ENCODE measurements at regions not wholly inside any gene's neighbourhood (a gene's known extent, or its start where the extent isn't known, plus 50 kb on each side); places are given as distances from the start of the nearest gene placed in this dataset.
"Not testable (repeated sequence)": the region's sequence is repeated elsewhere in the genome, so short reads cannot be mapped to it uniquely, and the experiment has no call there.

DNA sequence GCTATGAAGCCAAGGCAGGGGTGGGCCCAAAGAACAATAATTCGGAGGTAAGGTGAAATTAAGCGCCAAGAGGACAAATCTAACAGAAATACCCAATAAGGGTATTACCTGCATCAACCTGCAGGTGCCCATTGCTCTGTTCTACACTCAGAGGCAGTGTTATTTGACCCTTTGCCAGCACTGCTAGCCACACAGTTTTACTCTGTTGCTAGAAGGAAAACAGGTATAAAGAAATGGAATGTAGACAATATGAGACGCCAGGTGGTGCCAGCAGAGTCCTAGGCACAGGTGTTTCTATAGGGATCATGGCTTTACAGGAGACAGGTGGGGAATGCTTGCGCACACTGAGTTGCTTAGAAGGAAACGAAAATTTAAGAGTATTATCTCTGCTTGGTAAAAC is 201.3 kb downstream of the HTR1A start:
- H3K4me3 ChIP-seq (ENCODE audit: low read depth, low read length): no peak overlapping the region
- DNase-seq (ENCODE audit: low read depth, low spot score): no peak
- TF ChIP-seq, protein P1, sequence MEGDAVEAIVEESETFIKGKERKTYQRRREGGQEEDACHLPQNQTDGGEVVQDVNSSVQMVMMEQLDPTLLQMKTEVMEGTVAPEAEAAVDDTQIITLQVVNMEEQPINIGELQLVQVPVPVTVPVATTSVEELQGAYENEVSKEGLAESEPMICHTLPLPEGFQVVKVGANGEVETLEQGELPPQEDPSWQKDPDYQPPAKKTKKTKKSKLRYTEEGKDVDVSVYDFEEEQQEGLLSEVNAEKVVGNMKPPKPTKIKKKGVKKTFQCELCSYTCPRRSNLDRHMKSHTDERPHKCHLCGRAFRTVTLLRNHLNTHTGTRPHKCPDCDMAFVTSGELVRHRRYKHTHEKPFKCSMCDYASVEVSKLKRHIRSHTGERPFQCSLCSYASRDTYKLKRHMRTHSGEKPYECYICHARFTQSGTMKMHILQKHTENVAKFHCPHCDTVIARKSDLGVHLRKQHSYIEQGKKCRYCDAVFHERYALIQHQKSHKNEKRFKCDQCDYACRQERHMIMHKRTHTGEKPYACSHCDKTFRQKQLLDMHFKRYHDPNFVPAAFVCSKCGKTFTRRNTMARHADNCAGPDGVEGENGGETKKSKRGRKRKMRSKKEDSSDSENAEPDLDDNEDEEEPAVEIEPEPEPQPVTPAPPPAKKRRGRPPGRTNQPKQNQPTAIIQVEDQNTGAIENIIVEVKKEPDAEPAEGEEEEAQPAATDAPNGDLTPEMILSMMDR (IDR thresholded peaks at IDR 0.05; ENCODE audit: low read depth, low read length): no peak
- in situ Hi-C loops (cut with HindIII; ENCODE audit: low sequenced_read_pairs): no loop called here

GRCh38 chr5:63743096-63743798 is 219.0 kb downstream of the HTR1A start:
- no peak for DNase-seq (ENCODE audit: low read depth, low spot score)
- in situ Hi-C loops (cut with HindIII; ENCODE audit: low sequenced_read_pairs): no loop called here
- H3K4me3 ChIP-seq (ENCODE audit: low read depth, low read length): no peak overlapping the region
- TF ChIP-seq, protein P1 (IDR thresholded peaks at IDR 0.05; ENCODE audit: low read depth, low read length): no peak

GRCh38 chr5:63732880-63733279 is 229.4 kb downstream of the HTR1A start:
- DNase-seq (ENCODE audit: low read depth, low spot score); in situ Hi-C loops (cut with HindIII; ENCODE audit: low sequenced_read_pairs); H3K4me3 ChIP-seq (ENCODE audit: low read depth, low read length): not testable (repeated sequence)

- in situ Hi-C loops (cut with HindIII; ENCODE audit: low sequenced_read_pairs): no loop called here
- TF ChIP-seq, protein P1 (IDR thresholded peaks at IDR 0.05; ENCODE audit: low read depth, low read length): no peak
- no peak overlapping the region for H3K4me3 ChIP-seq (ENCODE audit: low read depth, low read length)
- no peak for DNase-seq (ENCODE audit: low read depth, low spot score)
Measured at GRCh38 chr5:63727583-63727982, 234.7 kb downstream of the HTR1A start.

DNA sequence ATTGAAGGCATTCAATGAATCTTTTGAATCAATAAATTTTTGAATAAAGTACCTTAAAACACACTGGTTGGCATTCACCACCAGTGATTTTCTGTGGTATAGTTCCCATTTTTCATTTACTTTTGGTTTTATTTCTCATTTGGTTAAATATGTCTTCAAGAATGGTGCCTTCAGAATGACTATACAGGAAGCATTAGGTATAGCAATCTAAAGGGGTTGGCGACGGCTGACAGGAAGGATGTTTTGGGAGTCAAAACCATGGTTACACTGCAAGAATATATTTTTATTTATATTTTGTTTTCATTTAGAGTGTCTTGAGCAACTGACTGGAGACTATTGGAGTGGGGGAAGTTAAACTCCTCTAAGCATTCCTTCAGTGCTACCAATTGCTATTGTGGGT is 235.7 kb downstream of the HTR1A start:
- no peak for DNase-seq (ENCODE audit: low read depth, low spot score)
- in situ Hi-C loops (cut with HindIII; ENCODE audit: low sequenced_read_pairs): no loop called here
- TF ChIP-seq, protein P1 (IDR thresholded peaks at IDR 0.05; ENCODE audit: low read depth, low read length): no peak
- H3K4me3 ChIP-seq (ENCODE audit: low read depth, low read length): no peak overlapping the region

DNA sequence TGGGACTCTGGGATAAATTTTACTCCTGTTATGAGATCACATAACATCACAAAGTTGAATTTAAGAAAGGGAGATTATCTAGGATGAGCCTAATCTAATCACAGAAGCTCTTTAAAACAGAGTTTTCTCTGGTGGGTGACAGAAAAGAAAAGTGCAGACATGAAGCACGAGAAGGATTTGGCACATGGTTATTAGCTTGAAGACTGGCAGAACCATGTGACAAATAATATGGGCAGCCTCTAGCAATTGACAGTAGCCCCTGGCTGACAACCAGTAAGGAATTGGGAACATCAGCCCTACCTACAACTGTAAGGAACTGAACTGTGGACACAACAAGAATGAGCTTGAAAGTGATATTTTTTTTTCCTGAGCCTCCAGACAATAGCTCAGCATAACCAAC is 243.1 kb downstream of the HTR1A start:
- in situ Hi-C loops (cut with HindIII; ENCODE audit: low sequenced_read_pairs): no loop called here
- no peak for DNase-seq (ENCODE audit: low read depth, low spot score)
- H3K4me3 ChIP-seq (ENCODE audit: low read depth, low read length): no peak overlapping the region
- TF ChIP-seq, protein P1 (IDR thresholded peaks at IDR 0.05; ENCODE audit: low read depth, low read length): no peak

DNA sequence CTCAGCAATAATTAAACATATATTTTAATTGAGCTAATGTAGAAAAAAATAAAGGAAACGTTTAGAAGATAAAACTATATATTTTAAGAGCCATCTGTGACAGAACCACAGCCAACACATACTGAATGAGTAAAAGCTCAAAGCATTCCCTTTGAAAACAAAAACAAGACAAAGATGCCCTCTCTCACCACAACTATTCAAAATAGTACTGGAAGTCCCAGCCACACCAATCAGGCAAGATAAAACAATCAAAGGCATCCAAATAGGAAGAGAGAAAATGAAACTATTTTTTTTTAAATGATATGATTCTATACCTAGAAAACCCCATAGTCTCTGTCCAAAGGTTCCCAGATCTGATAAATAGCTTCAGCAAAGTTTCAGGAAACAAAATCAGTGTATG is 262.0 kb downstream of the HTR1A start:
- TF ChIP-seq, protein P1 (IDR thresholded peaks at IDR 0.05; ENCODE audit: low read depth, low read length): no peak
- DNase-seq (ENCODE audit: low read depth, low spot score): no peak
- in situ Hi-C loops (cut with HindIII; ENCODE audit: low sequenced_read_pairs): no loop called here
- no peak overlapping the region for H3K4me3 ChIP-seq (ENCODE audit: low read depth, low read length)

All from astrocyte of the spinal cord (primary cell).